Mesendoderm (in vitro differentiated cells): ENCODE measurements at regions not wholly inside any gene's neighbourhood (a gene's known extent, or its start where the extent isn't known, plus 50 kb on each side); places are given as distances from the start of the nearest gene placed in this dataset.

Source experiments
- DNase-seq: peaks from one replicate; pipeline ENCODE4 v3.0.0; 2013
- H2AK5ac ChIP-seq: 2 replicates; pipeline ENCODE4 v1.6.1; 2013; ENCODE audit warnings: low read length, inconsistent platforms
- H2BK120ac ChIP-seq: 2 replicates; pipeline ENCODE4 v1.6.1; 2013; ENCODE audit warnings: low read depth, mild to moderate bottlenecking, low read length, moderate library complexity, mixed read lengths
- H2BK15ac ChIP-seq: replicated peaks from 2 replicates; pipeline ENCODE4 v1.6.1; 2013; ENCODE audit warnings: low read depth, mild to moderate bottlenecking, moderate library complexity
- H2BK5ac ChIP-seq: 2 replicates; pipeline ENCODE4 v1.6.1; 2013; ENCODE audit warnings: low read length, inconsistent platforms
- H3K18ac ChIP-seq: 2 replicates; pipeline ENCODE4 v1.6.1; 2013; ENCODE audit warnings: mild to moderate bottlenecking, low read length, mixed read lengths
- H3K23ac ChIP-seq: one replicate; pipeline ENCODE4 v1.6.1; 2013; ENCODE audit warnings: low read length
- H3K27ac ChIP-seq: 2 replicates; pipeline ENCODE4 v1.5.1; 2013; ENCODE audit warnings: low read depth, mild to moderate bottlenecking, inconsistent platforms, low read length, moderate library complexity
- H3K27me3 ChIP-seq: 2 replicates; pipeline ENCODE4 v1.6.1; 2013; ENCODE audit warnings: low read length, control low read depth, mild to moderate bottlenecking, inconsistent platforms; ENCODE audit not compliant: insufficient read depth, poor library complexity
- H3K36me3 ChIP-seq: 2 replicates; pipeline ENCODE4 v1.6.1; 2013; ENCODE audit warnings: low read length, inconsistent platforms; ENCODE audit not compliant: control insufficient read depth, insufficient read depth
- H3K4ac ChIP-seq: one replicate; pipeline ENCODE4 v1.6.1; 2013; ENCODE audit warnings: low read depth, mild to moderate bottlenecking, low read length, moderate library complexity
- H3K4me1 ChIP-seq: 2 replicates; pipeline ENCODE4 v1.6.1; 2013; ENCODE audit warnings: low read depth, low read length, inconsistent platforms; ENCODE audit not compliant: control insufficient read depth
- H3K4me2 ChIP-seq: 2 replicates; pipeline ENCODE4 v1.6.1; 2013; ENCODE audit warnings: low read length
- H3K4me3 ChIP-seq: 2 replicates; pipeline ENCODE4 v1.5.1; 2013; ENCODE audit warnings: mild to moderate bottlenecking, low read length
- H3K56ac ChIP-seq: one replicate; pipeline ENCODE4 v1.6.1; 2013; ENCODE audit warnings: low read length
- H3K79me1 ChIP-seq: 2 replicates; pipeline ENCODE4 v1.6.1; 2013; ENCODE audit warnings: low read length, inconsistent platforms
- H3K79me2 ChIP-seq: 2 replicates; pipeline ENCODE4 v1.6.1; 2013; ENCODE audit warnings: mild to moderate bottlenecking, low read length; ENCODE audit not compliant: control insufficient read depth, insufficient read depth
- H3K9ac ChIP-seq: 2 replicates; pipeline ENCODE4 v1.6.1; 2013; ENCODE audit warnings: low read length, inconsistent platforms
- H4K5ac ChIP-seq: one replicate; pipeline ENCODE4 v1.6.1; 2013; ENCODE audit warnings: low read length
- H4K8ac ChIP-seq: one replicate; pipeline ENCODE4 v1.6.1; 2013; ENCODE audit warnings: low read depth, mild to moderate bottlenecking, control low read depth, low read length, moderate library complexity
- WGBS: extraction: QIAGEN DNeasy Blood & Tissue Kit; methylation state at CpG from one replicate; pipeline ENCODE4 v1.1.7; 2013; ENCODE audit warnings: low lambda C conversion rate, missing lambda C conversion rate; ENCODE audit not compliant: insufficient coverage; ENCODE audit errors: extremely low coverage; 5-methylcytosine and 5-hydroxymethylcytosine counted together

- Histone ChIP-seq H3K79me2 (no peaks in the 10 kb centered on the region), H2BK120ac (no peak overlapping the region), H3K4me3 (no peak overlapping the region), H3K4me2 (no peak overlapping the region), H4K5ac (no peak overlapping the region), H3K4me1 (no peaks in the 10 kb centered on the region), H3K18ac (no peak overlapping the region), H2BK15ac (no peak overlapping the region), H3K4ac (no peak overlapping the region), H3K27ac (no peak overlapping the region), H3K79me1 (no peaks in the 10 kb centered on the region), H3K56ac (no peak overlapping the region), H3K27me3 (no peaks in the 10 kb centered on the region), H3K9ac (no peak overlapping the region), H4K8ac (no peak overlapping the region), H2BK5ac (no peak overlapping the region), H2AK5ac (no peak overlapping the region), H3K36me3 (no peaks in the 10 kb centered on the region), H3K23ac (no peak overlapping the region)
- DNase-seq, result no peak
- no CpG with 5 or more reads among the region's 1 CpG for WGBS
Observed at GRCh38 chr9:107862323-107862722, 372.8 kb upstream of the KLF4 start.

- no peaks in the 10 kb centered on the region for H3K27me3 ChIP-seq
Observed at GRCh38 chr9:107861075-107861474, 371.5 kb upstream of the KLF4 start.

GRCh38 chr9:107858260-107858659, 368.7 kb upstream of the KLF4 start:
- H3K36me3 ChIP-seq, result no peaks in the 10 kb centered on the region
- no CpG with 5 or more reads among the region's 8 CpGs for WGBS
- no peaks in the 10 kb centered on the region for H3K79me2 ChIP-seq
- H3K4me1 ChIP-seq, result no peaks in the 10 kb centered on the region
- no peak overlapping the region for H3K56ac ChIP-seq
- H3K4me3 ChIP-seq, result no peak overlapping the region
- H4K8ac ChIP-seq, result no peak overlapping the region
- no peaks in the 10 kb centered on the region for H3K79me1 ChIP-seq
- H3K23ac ChIP-seq, result no peak overlapping the region
- no peak overlapping the region for H4K5ac ChIP-seq
- H2BK15ac ChIP-seq, result no peak overlapping the region
- no peak overlapping the region for H3K4ac ChIP-seq
- H2BK120ac ChIP-seq, result no peak overlapping the region
- no peak overlapping the region for H3K18ac ChIP-seq
- H2AK5ac ChIP-seq, result no peak overlapping the region
- H3K9ac ChIP-seq, result no peak overlapping the region
- H3K4me2 ChIP-seq, result no peak overlapping the region
- H3K27ac ChIP-seq, result no peak overlapping the region
- H2BK5ac ChIP-seq, result no peak overlapping the region
- H3K27me3 ChIP-seq, result no peaks in the 10 kb centered on the region
- DNase-seq, result no peak

More at GRCh38 chr9:107861075-107861474, 371.5 kb upstream of the KLF4 start:
- H3K56ac ChIP-seq, result no peak overlapping the region
- H3K4me3 ChIP-seq, result no peak overlapping the region
- H3K23ac ChIP-seq, result no peak overlapping the region
- no peak overlapping the region for H2AK5ac ChIP-seq
- no peak overlapping the region for H3K18ac ChIP-seq
- no peaks in the 10 kb centered on the region for H3K36me3 ChIP-seq
- no peak overlapping the region for H4K5ac ChIP-seq
- no peak overlapping the region for H3K9ac ChIP-seq
- no peaks in the 10 kb centered on the region for H3K79me2 ChIP-seq
- H4K8ac ChIP-seq, result no peak overlapping the region
- no peak overlapping the region for H3K4me2 ChIP-seq
- H2BK5ac ChIP-seq, result no peak overlapping the region
- no peak overlapping the region for H3K27ac ChIP-seq
- H2BK15ac ChIP-seq, result no peak overlapping the region
- H3K79me1 ChIP-seq, result no peaks in the 10 kb centered on the region
- H2BK120ac ChIP-seq, result no peak overlapping the region
- H3K4ac ChIP-seq, result no peak overlapping the region
- H3K4me1 ChIP-seq, result no peaks in the 10 kb centered on the region
- DNase-seq, result peak; percentile 16
- WGBS, result no CpG with 5 or more reads among the region's 3 CpGs

- Histone ChIP-seq H3K4ac (no peak overlapping the region), H4K8ac (no peak overlapping the region), H2BK5ac (no peak overlapping the region), H2AK5ac (no peak overlapping the region), H3K56ac (no peak overlapping the region), H2BK120ac (no peak overlapping the region), H3K4me2 (no peak overlapping the region), H4K5ac (no peak overlapping the region), H3K27me3 (no peaks in the 10 kb centered on the region), H2BK15ac (no peak overlapping the region), H3K4me3 (no peak overlapping the region), H3K18ac (no peak overlapping the region), H3K9ac (no peak overlapping the region), H3K27ac (no peak overlapping the region), H3K4me1 (no peaks in the 10 kb centered on the region), H3K23ac (no peak overlapping the region), H3K36me3 (no peaks in the 10 kb centered on the region), H3K79me2 (no peaks in the 10 kb centered on the region), H3K79me1 (no peaks in the 10 kb centered on the region)
- no CpG with 5 or more reads among the region's 2 CpGs for WGBS
- DNase-seq, result peak; percentile 13
Observed at GRCh38 chr9:107856633-107857032, 367.1 kb upstream of the KLF4 start.

GRCh38 chr9:107855164-107855563, 365.6 kb upstream of the KLF4 start:
- no peak overlapping the region for H3K56ac ChIP-seq
- H3K4me2 ChIP-seq, result no peak overlapping the region
- H2AK5ac ChIP-seq, result no peak overlapping the region
- H4K8ac ChIP-seq, result no peak overlapping the region
- H3K18ac ChIP-seq, result no peak overlapping the region
- no peak overlapping the region for H2BK15ac ChIP-seq
- no peak overlapping the region for H3K27ac ChIP-seq
- WGBS, result no CpG with 5 or more reads among the region's 1 CpG
- H3K4ac ChIP-seq, result no peak overlapping the region
- no peak overlapping the region for H2BK120ac ChIP-seq
- no peaks in the 10 kb centered on the region for H3K79me1 ChIP-seq
- no peaks in the 10 kb centered on the region for H3K79me2 ChIP-seq
- H3K4me3 ChIP-seq, result no peak overlapping the region
- no peak overlapping the region for H3K9ac ChIP-seq
- no peaks in the 10 kb centered on the region for H3K27me3 ChIP-seq
- no peaks in the 10 kb centered on the region for H3K36me3 ChIP-seq
- H3K23ac ChIP-seq, result no peak overlapping the region
- no peak for DNase-seq
- H2BK5ac ChIP-seq, result no peak overlapping the region
- no peaks in the 10 kb centered on the region for H3K4me1 ChIP-seq
- no peak overlapping the region for H4K5ac ChIP-seq

GRCh38 chr9:107853461-107853860, 363.9 kb upstream of the KLF4 start:
- Histone ChIP-seq H3K4me2 (no peak overlapping the region), H2BK5ac (no peak overlapping the region)
- WGBS, result 94% methylated on average over 1 of the region's 6 CpGs

More at GRCh38 chr9:107853461-107853860, 363.9 kb upstream of the KLF4 start:
- H4K8ac ChIP-seq, result no peak overlapping the region
- H2AK5ac ChIP-seq, result no peak overlapping the region
- H4K5ac ChIP-seq, result no peak overlapping the region
- H3K36me3 ChIP-seq, result no peaks in the 10 kb centered on the region
- no peak overlapping the region for H2BK120ac ChIP-seq
- no peaks in the 10 kb centered on the region for H3K27me3 ChIP-seq
- H3K27ac ChIP-seq, result no peak overlapping the region
- no peak overlapping the region for H3K23ac ChIP-seq
- no peak overlapping the region for H3K4ac ChIP-seq
- no peak overlapping the region for H3K56ac ChIP-seq
- no peak overlapping the region for H3K9ac ChIP-seq
- no peaks in the 10 kb centered on the region for H3K4me1 ChIP-seq
- H3K18ac ChIP-seq, result no peak overlapping the region
- no peak overlapping the region for H2BK15ac ChIP-seq
- no peak overlapping the region for H3K4me3 ChIP-seq
- H3K79me1 ChIP-seq, result no peaks in the 10 kb centered on the region
- no peaks in the 10 kb centered on the region for H3K79me2 ChIP-seq
- no peak for DNase-seq
